HG02885 (cell line): ENCODE measurements at regions not wholly inside any gene's neighbourhood (a gene's known extent, or its start where the extent isn't known, plus 50 kb on each side); places are given as distances from the start of the nearest gene placed in this dataset.

Experiments
- ATAC-seq: cut with Tn5 transposase; IDR thresholded peaks from one replicate; pipeline ENCODE4 v1.9.1; 2021; ENCODE audit warnings: mild to moderate bottlenecking; ENCODE audit not compliant: unreplicated experiment, poor library complexity

- ATAC-seq = no peak
These were observed 424.1 kb upstream of the TENM4 start for GRCh38 chr11:79864882-79865281.

- ATAC-seq = no peak
These were observed 419.5 kb upstream of the TENM4 start for GRCh38 chr11:79860336-79860735.

- no peak for ATAC-seq
These were observed 416.8 kb upstream of the TENM4 start for GRCh38 chr11:79857377-79858214.

- ATAC-seq = no peak
These were observed 411.3 kb upstream of the TENM4 start for GRCh38 chr11:79852176-79852575.

- ATAC-seq = no peak
These were observed 404.3 kb upstream of the TENM4 start for GRCh38 chr11:79845002-79845709.

- no peak for ATAC-seq
These were observed 393.2 kb upstream of the TENM4 start for GRCh38 chr11:79834015-79834414.

- ATAC-seq = no peak
These were observed 389.6 kb upstream of the TENM4 start for GRCh38 chr11:79830446-79830845.

GRCh38 chr11:79829891-79830290 lies 389.1 kb upstream of the TENM4 start:
- ATAC-seq = no peak

GRCh38 chr11:79822766-79823165 lies 381.9 kb upstream of the TENM4 start:
- ATAC-seq = no peak

- no peak for ATAC-seq
These were observed 372.7 kb upstream of the TENM4 start for GRCh38 chr11:79813551-79813950.

- no peak for ATAC-seq
These were observed 368.7 kb upstream of the TENM4 start for GRCh38 chr11:79809487-79809886.

- ATAC-seq = no peak
These were observed 366.7 kb upstream of the TENM4 start for GRCh38 chr11:79807506-79807905.

GRCh38 chr11:79796704-79797103 lies 355.9 kb upstream of the TENM4 start:
- no peak for ATAC-seq

GRCh38 chr11:79794484-79795393 lies 353.9 kb upstream of the TENM4 start:
- ATAC-seq = no peak

GRCh38 chr11:79794057-79794456 lies 353.2 kb upstream of the TENM4 start:
- ATAC-seq = no peak

GRCh38 chr11:79786961-79787360 lies 346.1 kb upstream of the TENM4 start:
- ATAC-seq = no peak

GRCh38 chr11:79783833-79784232 lies 343.0 kb upstream of the TENM4 start:
- no peak for ATAC-seq

- ATAC-seq = no peak
These were observed 327.5 kb upstream of the TENM4 start for GRCh38 chr11:79768343-79768742.

- no peak for ATAC-seq
These were observed 321.6 kb upstream of the TENM4 start for GRCh38 chr11:79762279-79762921.

- ATAC-seq = no peak
These were observed 317.5 kb upstream of the TENM4 start for GRCh38 chr11:79758325-79758724.
